ENCODE measurements at regions not wholly inside any gene's neighbourhood (a gene's known extent, or its start where the extent isn't known, plus 50 kb on each side); places are given as distances from the start of the nearest gene placed in this dataset.

DNA sequence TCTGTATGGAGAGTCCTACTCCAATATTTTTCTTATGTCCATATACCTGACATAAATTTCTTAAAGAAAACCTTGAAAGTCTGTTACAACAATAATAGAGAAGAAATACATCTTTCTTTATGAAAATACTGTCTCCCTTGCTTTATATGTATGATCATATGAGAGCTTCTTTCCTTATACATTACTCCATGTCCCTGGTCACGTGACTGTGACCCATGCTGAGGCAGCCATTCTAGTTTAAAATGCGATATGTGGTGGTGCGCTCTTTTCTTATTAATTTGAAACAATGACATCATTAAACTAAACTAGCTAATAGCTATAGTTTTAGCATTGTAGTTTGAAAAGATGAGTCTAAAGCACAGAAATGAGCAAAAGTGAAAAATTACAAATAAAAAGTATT is 1120.3 kb upstream of the PRR20A start:
- Histone ChIP-seq H3K27me3 (no peaks in the 10 kb centered on the region), H3K4me3 (no peak overlapping the region), H3K27ac (no peak overlapping the region), H3K9me3 (no peaks in the 10 kb centered on the region), H3K36me3 (replicated peaks in 1 of 2; ENCODE audit: insufficient read depth in 1 of 2, low read depth in 2 of 2) (no peaks in the 10 kb centered on the region), H3K4me1 (no peaks in the 10 kb centered on the region)
- intact Hi-C loops (cut with DNase I): no loop called here
- 68 to 81% methylated on average over 3 of the region's 3 CpGs for WGBS, 2 donors
- TF ChIP-seq, protein P1, sequence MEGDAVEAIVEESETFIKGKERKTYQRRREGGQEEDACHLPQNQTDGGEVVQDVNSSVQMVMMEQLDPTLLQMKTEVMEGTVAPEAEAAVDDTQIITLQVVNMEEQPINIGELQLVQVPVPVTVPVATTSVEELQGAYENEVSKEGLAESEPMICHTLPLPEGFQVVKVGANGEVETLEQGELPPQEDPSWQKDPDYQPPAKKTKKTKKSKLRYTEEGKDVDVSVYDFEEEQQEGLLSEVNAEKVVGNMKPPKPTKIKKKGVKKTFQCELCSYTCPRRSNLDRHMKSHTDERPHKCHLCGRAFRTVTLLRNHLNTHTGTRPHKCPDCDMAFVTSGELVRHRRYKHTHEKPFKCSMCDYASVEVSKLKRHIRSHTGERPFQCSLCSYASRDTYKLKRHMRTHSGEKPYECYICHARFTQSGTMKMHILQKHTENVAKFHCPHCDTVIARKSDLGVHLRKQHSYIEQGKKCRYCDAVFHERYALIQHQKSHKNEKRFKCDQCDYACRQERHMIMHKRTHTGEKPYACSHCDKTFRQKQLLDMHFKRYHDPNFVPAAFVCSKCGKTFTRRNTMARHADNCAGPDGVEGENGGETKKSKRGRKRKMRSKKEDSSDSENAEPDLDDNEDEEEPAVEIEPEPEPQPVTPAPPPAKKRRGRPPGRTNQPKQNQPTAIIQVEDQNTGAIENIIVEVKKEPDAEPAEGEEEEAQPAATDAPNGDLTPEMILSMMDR (IDR thresholded peaks at IDR 0.05): no peak
- TF ChIP-seq POLR2A (IDR thresholded peaks at IDR 0.05): no peak
- ATAC-seq: no peak
- no peak for DNase-seq

DNA sequence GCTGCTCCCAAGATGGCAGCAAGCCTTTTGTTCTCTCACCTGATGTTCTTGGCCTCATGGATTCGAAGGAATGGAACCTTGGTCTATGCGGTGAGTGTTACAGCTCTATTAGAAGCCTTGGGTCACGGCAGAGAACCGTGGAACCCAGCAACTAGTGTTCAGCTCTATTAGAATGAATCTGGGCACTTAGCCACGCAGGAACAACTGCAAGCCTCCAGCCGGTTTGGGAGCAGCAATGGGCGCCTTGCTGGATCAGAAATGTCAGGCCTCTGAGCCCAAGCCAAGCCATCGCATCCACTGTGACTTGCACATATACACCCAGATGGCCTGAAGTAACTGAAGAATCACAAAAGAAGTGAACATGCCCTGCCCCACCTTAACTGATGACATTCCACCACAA is 1100.7 kb upstream of the PRR20A start:
- H3K27me3 ChIP-seq: no peaks in the 10 kb centered on the region
- H3K9me3 ChIP-seq: no peaks in the 10 kb centered on the region
- no peak for ATAC-seq
- no peak overlapping the region for H3K27ac ChIP-seq
- no peaks in the 10 kb centered on the region for H3K4me1 ChIP-seq
- DNase-seq: no peak
- no peaks in the 10 kb centered on the region for H3K36me3 ChIP-seq (replicated peaks in 1 of 2; ENCODE audit: insufficient read depth in 1 of 2, low read depth in 2 of 2)
- intact Hi-C loops (cut with DNase I): no loop called here
- no peak overlapping the region for H3K4me3 ChIP-seq
- 76 to 92% methylated on average over 8 of the region's 8 CpGs for WGBS, 2 donors
- no peak for TF ChIP-seq POLR2A (IDR thresholded peaks at IDR 0.05)
- TF ChIP-seq, protein P1 (IDR thresholded peaks at IDR 0.05): no peak

- no peak for TF ChIP-seq POLR2A (IDR thresholded peaks at IDR 0.05)
- TF ChIP-seq, protein P1 (IDR thresholded peaks at IDR 0.05): no peak
- 77 to 83% methylated on average over 1 of the region's 1 CpG for WGBS, 2 donors
- ATAC-seq (no peak), DNase-seq (no peak)
- Histone ChIP-seq H3K36me3 (replicated peaks in 1 of 2; ENCODE audit: insufficient read depth in 1 of 2, low read depth in 2 of 2) (no peaks in the 10 kb centered on the region), H3K27me3 (no peaks in the 10 kb centered on the region), H3K27ac (no peak overlapping the region), H3K4me3 (no peak overlapping the region), H3K4me1 (no peaks in the 10 kb centered on the region), H3K9me3 (no peaks in the 10 kb centered on the region)
- intact Hi-C loops (cut with DNase I): no loop called here
Measured at GRCh38 chr13:56066321-56066720, 1074.4 kb upstream of the PRR20A start.

- DNase-seq: no peak
- H3K27me3 ChIP-seq: no peaks in the 10 kb centered on the region
- H3K4me3 ChIP-seq: no peak overlapping the region
- WGBS, 2 donors: 74 to 85% methylated on average over 1 of the region's 1 CpG
- TF ChIP-seq, protein P1 (IDR thresholded peaks at IDR 0.05): no peak
- no peak for TF ChIP-seq POLR2A (IDR thresholded peaks at IDR 0.05)
- intact Hi-C loops (cut with DNase I): no loop called here
- no peak for ATAC-seq
- H3K9me3 ChIP-seq: no peaks in the 10 kb centered on the region
- no peak overlapping the region for H3K27ac ChIP-seq
- no peaks in the 10 kb centered on the region for H3K4me1 ChIP-seq
- H3K36me3 ChIP-seq (replicated peaks in 1 of 2; ENCODE audit: insufficient read depth in 1 of 2, low read depth in 2 of 2): no peaks in the 10 kb centered on the region
Measured at GRCh38 chr13:56102641-56103040, 1038.1 kb upstream of the PRR20A start.

DNA sequence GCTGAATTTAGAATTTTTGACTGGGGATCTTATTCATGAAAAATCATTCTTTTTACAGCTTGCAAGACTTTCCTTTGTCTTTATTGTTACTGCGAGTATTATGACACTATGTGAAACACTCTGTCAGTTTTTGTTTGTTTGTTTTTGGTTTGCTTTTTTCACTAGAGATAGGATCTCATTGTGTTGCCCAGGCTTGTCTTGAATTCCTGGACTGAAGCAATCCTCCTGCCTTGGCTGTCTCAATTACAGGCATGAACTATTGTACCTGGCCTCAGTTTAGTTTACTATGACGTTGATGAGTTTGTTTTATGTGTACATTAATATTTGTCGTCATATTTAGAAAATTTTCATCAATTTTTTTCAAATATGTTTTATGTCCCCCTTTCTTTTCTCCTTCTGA is 1030.0 kb upstream of the PRR20A start:
- Histone ChIP-seq H3K4me3 (no peak overlapping the region), H3K4me1 (no peaks in the 10 kb centered on the region), H3K27ac (no peak overlapping the region), H3K27me3 (no peaks in the 10 kb centered on the region), H3K36me3 (replicated peaks in 1 of 2; ENCODE audit: insufficient read depth in 1 of 2, low read depth in 2 of 2) (no peaks in the 10 kb centered on the region), H3K9me3 (no peaks in the 10 kb centered on the region)
- WGBS, 2 donors: 18 to 21% methylated on average over 3 of the region's 3 CpGs
- DNase-seq (no peak), ATAC-seq (no peak)
- intact Hi-C loops (cut with DNase I): no loop called here
- TF ChIP-seq, protein P1 (IDR thresholded peaks at IDR 0.05): no peak
- no peak for TF ChIP-seq POLR2A (IDR thresholded peaks at IDR 0.05)
